C4-2B (cell line): ENCODE measurements at regions not wholly inside any gene's neighbourhood (a gene's known extent, or its start where the extent isn't known, plus 50 kb on each side); places are given as distances from the start of the nearest gene placed in this dataset.

Experiments used
- ZFX ChIP-seq: fragments of 450-650 bp; IDR thresholded peaks from 2 replicates; pipeline ENCODE4 v1.6.1; 2017
- TF ChIP-seq, protein P1 (sequence below): fragments of 450-650 bp; conservative IDR thresholded peaks from 2 replicates; pipeline ENCODE4 v1.5.1; 2017; ENCODE audit warnings: mild to moderate bottlenecking

DNA sequence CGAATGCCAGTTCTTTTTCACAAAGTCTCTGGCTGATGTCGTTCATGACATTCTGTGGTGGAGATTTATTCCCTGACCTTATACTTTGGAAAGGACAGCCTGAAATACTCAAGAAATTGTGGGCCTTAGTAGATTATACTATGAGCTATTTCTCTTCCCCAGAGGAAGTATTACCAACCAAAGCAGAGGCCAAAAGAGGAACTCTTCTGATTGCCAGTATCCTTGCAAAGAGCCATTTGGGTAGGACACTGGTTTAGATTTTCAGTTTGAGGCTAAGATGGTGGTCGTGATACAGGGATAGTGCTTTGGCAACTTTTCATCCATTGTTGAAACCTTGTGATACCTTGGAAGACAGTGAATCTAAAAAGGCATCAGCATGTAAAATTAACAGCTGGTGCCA is 327.3 kb downstream of the HACE1 start:
- TF ChIP-seq, protein P1, sequence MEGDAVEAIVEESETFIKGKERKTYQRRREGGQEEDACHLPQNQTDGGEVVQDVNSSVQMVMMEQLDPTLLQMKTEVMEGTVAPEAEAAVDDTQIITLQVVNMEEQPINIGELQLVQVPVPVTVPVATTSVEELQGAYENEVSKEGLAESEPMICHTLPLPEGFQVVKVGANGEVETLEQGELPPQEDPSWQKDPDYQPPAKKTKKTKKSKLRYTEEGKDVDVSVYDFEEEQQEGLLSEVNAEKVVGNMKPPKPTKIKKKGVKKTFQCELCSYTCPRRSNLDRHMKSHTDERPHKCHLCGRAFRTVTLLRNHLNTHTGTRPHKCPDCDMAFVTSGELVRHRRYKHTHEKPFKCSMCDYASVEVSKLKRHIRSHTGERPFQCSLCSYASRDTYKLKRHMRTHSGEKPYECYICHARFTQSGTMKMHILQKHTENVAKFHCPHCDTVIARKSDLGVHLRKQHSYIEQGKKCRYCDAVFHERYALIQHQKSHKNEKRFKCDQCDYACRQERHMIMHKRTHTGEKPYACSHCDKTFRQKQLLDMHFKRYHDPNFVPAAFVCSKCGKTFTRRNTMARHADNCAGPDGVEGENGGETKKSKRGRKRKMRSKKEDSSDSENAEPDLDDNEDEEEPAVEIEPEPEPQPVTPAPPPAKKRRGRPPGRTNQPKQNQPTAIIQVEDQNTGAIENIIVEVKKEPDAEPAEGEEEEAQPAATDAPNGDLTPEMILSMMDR, result no peak
- no peak for TF ChIP-seq ZFX
